ENCODE measurements at regions not wholly inside any gene's neighbourhood (a gene's known extent, or its start where the extent isn't known, plus 50 kb on each side); places are given as distances from the start of the nearest gene placed in this dataset.

DNA sequence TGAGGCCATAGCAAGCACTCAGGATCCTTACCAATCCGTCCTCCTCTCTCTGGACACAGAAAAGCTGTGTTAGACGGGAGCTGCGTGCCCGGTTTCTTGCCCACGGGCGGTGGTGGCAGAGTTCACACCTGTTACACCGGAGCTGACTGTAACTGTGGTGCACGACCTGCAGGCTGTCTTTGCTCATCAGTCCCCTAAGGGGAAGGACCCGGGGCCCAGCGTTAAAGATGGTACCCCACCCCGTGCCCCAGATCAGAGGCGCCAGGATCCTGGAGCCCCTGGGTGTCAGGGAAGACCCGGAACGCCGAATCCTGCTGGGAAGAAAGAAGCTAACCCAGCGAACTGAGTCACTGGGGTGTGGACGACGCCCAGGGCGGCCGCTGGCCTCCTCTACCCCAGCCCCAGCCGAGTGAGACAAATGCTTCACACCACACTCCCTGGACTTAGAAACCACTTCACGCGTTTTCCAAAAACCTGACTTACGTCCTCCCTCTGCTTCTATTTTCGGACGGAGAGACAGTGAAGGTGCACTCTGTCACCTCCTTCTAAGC lies 293.6 kb upstream of the SALL3 start:
- TF ChIP-seq, protein P1, sequence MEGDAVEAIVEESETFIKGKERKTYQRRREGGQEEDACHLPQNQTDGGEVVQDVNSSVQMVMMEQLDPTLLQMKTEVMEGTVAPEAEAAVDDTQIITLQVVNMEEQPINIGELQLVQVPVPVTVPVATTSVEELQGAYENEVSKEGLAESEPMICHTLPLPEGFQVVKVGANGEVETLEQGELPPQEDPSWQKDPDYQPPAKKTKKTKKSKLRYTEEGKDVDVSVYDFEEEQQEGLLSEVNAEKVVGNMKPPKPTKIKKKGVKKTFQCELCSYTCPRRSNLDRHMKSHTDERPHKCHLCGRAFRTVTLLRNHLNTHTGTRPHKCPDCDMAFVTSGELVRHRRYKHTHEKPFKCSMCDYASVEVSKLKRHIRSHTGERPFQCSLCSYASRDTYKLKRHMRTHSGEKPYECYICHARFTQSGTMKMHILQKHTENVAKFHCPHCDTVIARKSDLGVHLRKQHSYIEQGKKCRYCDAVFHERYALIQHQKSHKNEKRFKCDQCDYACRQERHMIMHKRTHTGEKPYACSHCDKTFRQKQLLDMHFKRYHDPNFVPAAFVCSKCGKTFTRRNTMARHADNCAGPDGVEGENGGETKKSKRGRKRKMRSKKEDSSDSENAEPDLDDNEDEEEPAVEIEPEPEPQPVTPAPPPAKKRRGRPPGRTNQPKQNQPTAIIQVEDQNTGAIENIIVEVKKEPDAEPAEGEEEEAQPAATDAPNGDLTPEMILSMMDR (IDR thresholded peaks at IDR 0.05), result no peak
- TF ChIP-seq POLR2AphosphoS5 (IDR thresholded peaks at IDR 0.05), result no peak
